GM18498 (cell line): ENCODE measurements at regions not wholly inside any gene's neighbourhood (a gene's known extent, or its start where the extent isn't known, plus 50 kb on each side); places are given as distances from the start of the nearest gene placed in this dataset.

Experiments
- ATAC-seq: cut with Tn5 transposase; IDR thresholded peaks from one replicate; pipeline ENCODE4 v1.9.1; 2021; ENCODE audit warnings: mild to moderate bottlenecking, moderate library complexity; ENCODE audit not compliant: unreplicated experiment

DNA sequence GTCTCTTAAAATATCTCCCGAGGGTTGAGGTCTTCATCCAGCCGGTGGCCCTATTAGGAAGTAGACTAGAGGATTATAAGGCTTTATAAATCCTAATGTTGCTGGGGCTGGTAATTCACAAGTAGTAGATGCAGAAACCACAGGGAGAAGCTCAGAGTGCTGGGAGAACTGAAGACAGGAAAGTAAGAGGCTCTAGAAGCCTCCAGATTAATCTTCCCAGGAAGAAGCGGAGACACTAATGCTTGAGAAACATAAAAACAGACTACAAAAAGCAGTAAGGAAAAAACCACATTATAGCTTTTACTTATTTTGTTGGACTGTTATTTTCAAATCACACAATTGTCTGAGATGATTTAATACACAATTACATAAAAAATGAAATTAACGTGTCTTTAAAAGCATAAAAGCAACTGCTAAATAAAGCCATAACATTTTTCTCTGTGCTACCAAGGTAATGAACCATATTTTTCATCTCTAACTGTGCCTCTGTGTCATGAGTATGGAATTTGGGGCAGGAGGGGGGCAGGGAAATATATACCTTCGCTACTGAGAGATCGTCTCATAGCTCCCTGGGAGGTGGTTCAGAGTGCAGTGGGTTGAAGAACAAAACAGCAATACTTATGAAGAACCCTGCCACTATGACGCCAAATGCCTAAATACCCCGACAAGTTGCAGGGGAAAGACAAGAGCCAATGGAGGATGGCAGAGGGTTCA is 806.2 kb upstream of the WWC1 start:
- no peak for ATAC-seq

DNA sequence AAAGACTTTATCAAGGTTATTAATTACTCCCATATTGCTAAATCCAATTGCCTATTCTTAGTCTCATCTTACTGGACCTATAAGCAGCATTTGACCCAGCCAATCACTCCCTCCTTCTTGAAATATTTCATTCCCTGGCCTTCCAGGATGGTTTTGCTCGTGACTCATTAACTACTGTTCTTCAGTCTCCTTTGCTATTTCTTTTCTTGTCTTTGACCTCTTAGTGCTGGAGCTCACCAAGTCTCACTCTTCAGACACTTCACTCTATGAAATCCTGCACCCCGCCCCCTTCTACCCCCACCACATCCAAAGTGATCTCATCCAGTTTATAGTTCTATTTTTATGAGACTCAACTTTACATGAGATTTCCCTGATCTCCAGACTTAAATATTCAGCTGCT is 803.1 kb upstream of the WWC1 start:
- no peak for ATAC-seq

DNA sequence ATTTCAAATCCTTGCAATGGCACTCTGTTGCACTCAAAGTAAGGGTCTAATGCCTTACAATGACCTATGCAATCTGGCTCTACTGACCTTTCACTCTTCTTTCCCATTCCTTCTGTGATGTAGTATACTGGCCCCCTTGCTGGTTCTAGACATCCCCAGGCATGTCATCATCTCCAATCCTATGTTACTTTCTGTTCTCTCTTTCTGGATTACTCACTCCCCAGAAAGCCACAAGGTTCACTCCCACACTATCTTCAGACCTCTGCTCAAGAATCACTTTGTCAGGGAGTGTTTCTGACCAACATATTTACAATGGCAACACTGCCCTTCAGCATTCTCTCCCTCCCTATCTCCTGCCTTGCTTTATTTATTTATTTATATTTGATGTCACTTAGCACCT is 802.2 kb upstream of the WWC1 start:
- no peak for ATAC-seq

DNA sequence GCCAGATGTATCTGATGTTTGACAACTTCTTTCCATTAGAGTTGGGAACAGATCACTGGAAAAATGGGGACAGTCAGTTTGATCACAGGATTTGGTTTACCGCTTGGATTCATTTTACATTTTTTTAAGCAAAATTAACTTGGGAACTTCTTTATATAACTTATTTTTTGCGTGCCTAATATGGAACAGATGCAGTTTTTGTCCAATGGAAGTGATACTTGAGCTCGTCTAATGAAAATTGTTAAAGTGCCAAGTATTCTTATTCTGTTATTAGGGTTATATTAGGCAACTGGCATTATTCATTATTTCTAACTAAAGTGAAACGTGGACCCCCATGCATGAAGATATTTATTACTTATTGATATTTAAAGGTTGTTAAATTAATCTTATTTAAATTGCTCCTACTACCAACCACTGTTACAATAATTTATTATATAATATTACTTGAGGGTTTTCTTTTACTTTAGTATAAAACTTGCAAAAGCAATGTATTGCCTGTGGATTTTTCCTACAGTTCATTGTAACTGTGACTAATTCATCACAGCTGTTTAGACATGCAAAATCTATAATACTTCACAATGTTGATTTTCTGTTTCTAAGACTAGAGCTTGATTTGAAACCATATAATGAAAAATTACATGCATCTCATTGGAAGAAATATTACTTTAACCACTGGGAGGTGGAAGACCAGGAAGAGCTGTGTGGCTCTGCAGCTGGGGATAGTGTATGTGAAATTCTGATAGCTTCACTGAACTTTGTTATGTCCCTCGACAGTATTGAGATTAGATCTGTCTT is 787.3 kb upstream of the WWC1 start:
- ATAC-seq, result no peak

DNA sequence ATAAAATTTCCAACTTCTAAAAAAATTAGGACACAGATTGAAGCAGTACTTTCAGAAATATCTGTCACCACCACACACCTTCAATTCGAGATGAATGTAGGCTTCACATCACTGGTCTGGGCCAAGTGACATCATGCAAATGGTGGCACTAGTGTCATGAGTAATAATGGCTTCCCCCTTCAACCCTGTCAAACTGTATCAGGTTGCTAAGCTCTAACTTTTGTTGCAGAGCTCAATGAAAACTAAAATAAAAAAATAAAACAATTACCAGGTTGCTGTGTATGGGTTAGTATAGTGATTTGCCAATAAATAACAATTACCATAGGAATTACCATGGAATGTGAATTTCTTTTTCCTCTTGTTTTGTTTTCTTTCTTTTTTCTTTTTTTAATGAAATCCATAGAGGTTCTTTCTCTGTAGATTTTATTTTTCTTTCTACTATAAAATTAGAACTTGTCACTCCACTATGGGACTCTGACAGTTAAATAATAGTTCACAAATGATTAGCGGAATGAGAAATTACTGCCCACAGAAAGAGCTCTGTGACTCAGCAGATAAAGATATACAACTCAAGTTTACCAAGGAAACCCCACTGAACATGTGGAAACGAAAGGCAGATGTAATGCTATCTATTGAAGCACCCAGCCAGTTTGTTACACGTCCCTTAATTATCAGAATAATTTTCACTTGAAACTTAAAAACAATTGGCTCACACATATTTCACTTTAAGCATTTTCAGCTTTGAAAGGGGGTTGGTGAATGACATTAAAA is 783.8 kb upstream of the WWC1 start:
- ATAC-seq, result no peak

DNA sequence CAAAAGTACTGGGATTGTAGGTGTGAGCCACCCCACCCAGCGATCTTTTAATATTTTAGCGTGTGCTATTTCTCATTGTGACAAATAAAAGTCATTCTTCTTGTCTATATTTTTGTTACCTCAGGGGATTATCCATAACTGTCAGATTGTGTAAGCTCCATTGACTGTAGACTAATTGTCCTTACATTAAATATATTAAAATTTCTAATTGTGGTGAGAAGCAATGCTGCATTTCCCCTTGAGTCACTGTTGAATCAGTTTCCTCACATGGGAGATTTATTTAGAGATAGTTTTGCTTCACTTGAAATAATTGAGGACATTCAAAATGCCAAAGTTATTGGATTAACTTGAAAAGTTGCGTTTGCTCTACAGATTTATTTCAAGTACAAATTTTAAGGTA is 782.4 kb upstream of the WWC1 start:
- ATAC-seq, result no peak

DNA sequence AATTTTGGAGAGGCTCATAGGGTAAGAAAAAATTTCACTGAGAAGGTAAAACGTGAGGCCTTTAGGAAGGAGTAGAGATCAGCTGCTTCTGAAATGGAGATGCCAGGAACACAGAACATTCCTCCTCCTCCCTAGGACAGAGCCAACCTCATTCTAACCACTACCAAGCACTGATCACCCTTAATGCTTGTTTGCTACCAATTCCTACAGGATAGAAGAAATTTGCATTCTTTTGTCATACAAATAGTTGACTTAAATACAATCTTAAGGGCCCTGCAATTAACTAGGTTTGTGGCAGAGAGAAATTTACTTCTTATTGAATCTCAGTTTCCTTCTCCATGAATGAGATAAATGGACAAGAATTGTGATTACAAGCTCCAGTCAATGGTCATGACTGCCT is 780.2 kb upstream of the WWC1 start:
- no peak for ATAC-seq

DNA sequence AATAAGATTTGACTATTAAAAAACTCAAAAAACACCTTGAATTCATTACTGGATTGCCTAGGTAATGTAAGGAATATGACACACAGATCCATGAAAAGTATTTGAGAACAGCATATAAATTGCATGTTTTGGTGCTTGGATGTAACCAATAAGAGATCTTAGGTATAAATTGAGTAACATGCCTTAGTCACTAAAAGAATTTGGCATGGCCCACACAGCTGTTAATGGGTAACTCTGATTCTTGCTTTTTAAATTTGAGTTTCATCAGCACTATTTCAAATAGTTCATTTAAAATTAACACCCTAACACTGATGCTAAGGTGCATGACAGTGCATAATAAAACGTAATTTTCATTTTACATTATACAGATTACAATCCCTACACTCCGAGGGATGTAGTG is 779.3 kb upstream of the WWC1 start:
- no peak for ATAC-seq

DNA sequence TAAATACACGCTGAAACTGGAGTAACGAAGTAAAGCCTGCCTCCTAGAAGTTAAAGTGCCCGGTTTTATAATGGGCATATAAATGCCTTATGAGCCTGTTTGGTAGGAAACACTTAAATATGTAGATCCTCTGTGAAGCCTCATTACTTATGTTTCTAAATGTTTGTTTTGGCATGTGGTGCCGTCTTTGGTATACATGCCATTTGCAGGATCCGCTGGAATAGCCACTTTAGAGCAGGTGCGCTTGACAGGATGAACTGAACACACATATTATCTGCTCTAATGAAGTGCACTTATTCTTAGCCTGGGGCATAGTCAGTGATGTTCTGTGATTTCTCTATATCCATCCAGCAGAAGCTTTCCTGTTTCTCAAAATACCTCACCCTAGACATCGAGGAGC is 778.1 kb upstream of the WWC1 start:
- no peak for ATAC-seq

DNA sequence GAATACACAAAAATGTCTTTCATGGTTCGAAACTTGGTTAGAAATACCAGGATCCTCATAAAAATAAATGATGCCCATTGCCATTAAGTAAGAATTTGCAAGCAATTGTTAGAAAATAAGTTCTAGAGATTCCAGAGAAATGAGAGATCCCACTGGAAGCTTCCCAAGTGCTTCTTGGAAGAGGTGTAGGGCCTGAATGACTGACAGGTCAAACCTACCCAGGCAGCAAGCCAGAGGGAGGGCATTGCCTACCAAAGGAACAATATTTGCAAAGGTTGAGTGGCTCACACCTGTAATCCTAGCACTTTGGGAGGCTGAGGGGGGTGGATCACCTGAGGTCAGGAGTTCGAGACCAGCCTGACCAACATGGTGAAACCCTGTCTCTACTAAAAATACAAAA is 777.0 kb upstream of the WWC1 start:
- ATAC-seq, result no peak

DNA sequence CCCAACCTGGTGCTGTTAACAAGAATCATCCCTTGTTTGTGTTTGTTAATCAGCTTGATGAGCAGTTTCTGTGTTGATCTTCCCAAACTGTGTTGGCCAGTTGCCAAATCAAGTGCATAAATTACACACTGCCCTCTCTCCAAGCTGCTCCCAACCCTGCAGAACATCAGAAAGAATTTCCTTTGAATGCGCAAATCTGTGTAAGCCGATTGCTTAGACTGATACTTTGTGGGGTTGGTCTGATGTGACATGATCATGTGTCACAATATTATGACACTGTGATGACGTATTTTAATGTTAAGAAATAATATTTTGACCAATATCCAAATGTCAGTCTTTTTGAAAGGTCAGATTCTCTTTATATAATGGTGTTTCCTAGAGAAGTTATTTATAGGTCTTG is 766.4 kb upstream of the WWC1 start:
- no peak for ATAC-seq

DNA sequence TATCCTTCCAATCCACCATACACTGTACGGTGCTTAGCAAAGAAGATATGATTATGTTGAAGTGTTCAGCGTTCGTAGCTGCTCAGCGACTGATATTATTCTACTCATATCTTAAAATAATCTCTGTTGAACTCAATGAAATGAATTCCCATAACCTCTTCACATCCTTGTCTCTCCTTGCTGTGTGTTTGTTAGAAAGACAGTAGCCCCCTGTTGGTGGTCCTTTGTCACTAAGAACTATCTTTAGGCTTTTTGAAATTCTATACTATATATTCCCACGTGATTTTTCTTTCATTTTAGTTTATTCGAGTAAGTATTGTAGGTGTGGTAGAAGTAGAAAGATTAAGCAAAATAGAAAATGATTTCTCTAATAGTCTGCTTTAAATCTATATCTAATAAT is 762.8 kb upstream of the WWC1 start:
- ATAC-seq, result no peak

DNA sequence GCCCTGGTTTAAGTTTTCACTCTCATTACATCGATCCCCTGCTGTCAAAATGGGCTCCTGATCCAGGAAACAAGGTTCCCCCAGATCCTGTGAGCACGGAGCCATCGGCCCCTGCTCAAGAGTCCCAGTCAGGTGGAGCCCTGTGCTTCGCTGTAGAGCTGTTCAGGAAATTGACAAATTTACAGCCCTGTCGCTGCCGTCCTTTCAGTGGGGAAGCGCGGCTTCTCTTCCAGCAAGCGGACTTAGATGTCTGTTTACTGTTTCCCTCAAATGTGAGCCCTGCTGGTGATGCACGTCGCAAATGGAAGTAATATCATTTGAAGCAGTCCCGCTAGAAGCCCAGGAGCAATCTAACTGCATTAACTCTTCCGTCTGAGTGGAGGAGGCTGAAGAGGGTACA is 760.9 kb upstream of the WWC1 start:
- ATAC-seq, result no peak

DNA sequence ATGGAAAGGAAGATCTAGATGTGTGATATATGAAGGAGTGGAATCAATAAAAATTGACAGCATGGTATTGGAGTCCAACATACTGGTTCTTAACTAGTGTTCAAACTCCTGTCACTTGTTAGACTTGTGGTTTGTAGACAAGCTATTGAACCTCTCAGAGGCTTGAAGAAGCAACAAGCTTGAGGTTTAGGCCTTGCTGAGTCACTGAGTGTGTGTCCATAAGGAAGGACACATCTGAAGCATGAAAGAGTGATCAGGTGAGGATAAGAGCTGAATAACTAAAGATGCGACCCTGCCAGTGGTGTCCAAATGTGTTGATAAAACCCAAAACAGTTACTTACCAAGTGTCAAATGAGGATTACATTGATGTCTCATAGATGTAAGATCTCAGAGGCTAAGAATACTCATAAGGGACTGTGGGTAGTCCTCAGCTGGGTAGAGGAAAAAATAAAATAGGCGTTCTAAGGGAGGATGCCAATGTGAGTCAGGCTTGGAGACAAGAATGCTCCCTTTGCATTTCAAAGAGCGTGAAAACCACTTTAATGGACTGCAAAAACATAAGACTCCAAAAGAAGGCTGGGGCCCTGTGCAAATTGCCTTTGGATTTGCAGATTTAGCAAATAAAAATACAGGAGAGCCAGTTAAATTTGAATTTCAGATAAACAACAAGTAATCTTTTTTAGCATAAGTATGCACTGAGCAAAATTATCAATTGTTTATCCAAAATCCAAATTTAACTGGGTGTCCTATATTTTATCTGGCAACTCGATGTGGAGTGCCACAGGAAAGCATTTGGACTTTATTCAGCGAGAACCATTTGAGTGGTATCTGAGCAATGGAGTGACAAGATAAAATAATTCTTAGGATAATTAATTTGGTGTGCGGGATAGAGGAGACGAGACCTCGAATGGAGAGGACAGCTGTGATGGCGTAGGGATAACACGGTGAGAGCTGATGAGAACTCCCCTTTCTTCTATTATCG is 757.3 kb upstream of the WWC1 start:
- no peak for ATAC-seq

DNA sequence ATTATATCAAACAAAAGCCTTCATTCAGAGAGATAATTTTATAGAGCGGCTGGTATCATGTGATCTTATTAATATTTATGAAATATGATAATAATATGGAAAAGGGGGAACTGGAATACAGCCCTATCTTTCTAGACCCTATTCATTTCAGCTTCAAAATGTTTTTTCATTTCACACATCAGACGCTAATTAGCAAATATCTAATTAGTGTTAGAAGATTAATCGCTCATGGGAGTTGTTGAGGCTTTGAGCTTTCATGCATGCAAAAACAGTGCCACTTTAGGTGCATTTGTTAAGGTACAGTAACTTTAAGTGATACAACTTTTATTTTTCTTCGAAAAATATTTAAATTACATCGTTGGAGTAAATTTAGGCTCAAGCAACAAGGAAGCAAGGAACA is 751.7 kb upstream of the WWC1 start:
- no peak for ATAC-seq

DNA sequence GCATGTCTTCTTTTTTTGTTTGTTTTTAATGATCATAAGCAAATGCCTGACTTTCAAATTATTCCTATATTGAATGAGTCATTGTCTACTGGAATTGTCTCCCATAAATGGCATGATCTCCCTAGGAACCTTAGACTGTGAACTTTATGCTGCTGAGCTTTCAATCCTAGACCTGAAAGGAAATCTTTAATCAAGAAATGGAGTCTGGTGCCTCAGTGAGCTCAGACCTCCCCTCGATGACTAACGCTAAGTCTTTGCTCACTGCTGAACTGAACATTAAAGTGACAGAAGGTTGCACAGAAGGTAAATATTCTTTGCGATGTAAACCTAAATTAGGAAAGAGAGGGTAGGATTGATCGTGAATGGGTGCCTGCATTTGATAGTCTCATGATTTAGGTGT is 745.2 kb upstream of the WWC1 start:
- no peak for ATAC-seq

DNA sequence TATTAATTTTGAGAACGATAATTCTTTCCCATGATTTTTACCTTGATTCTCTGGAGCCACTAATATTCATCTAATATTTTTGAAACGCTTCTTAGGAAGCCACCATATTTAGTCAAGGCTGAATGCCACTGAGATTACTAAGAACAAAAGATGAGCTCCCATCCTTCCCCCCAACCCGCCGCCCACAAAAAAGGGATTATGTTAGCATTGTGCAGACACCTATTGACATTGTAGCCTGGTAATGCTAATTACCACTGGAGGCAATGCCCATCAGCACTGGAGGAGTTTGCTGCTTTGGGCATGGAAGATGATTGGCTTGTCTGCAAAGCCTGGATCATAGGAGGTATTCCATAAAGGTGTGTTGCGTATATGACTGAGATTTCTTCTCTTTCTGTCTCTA is 739.1 kb upstream of the WWC1 start:
- ATAC-seq, result no peak

DNA sequence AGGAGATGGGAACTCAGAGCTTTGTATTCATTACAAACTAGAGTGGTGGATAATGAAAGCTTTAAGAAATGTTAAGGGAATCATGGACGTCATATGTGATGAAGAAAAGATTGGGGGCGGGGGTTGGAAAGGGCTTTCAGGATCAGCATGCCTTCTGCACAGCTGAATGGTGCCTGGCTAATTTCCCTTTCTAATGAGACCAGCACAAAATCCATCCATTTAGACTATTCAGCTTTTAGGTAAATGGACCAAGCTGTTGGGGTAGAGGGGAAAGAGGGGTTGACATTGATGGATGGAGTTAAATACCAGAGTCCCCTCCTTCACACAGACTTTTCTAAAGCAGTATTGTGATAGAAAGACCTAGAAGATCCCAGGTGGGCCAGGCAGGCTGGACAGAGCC is 737.9 kb upstream of the WWC1 start:
- ATAC-seq, result no peak

DNA sequence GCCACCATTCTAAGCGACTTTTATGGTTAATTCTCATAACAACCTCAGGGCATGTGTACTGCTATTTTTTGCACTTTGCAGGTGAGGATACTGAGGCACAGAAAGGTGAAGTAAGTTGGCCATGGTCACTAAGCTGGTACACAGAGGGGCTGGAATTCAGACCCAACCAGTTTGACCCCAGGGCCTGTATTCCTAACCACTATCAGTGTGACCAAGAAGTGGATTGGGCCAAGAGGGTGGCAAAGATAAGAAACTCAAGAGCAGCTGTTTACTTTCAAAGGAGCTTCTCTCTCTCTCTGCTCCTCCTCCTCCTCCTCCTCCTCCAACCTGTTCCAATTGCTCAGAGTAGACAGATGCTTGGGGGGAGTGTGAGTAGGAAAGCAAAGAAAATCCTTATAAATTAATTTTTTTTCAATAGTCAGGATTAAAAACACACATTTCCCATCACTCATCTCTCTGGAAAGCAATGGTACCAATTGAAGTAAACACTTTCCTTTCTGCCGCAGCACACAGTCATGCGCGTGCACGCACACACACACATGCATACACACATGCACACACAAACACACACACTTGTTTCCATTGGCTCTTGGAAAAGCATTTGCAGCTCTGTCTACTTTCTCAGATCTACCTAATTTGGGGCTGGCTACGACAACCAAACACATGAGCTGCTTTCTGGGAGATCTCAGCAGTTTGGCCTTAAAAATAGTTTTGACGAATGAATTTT is 736.7 kb upstream of the WWC1 start:
- no peak for ATAC-seq

DNA sequence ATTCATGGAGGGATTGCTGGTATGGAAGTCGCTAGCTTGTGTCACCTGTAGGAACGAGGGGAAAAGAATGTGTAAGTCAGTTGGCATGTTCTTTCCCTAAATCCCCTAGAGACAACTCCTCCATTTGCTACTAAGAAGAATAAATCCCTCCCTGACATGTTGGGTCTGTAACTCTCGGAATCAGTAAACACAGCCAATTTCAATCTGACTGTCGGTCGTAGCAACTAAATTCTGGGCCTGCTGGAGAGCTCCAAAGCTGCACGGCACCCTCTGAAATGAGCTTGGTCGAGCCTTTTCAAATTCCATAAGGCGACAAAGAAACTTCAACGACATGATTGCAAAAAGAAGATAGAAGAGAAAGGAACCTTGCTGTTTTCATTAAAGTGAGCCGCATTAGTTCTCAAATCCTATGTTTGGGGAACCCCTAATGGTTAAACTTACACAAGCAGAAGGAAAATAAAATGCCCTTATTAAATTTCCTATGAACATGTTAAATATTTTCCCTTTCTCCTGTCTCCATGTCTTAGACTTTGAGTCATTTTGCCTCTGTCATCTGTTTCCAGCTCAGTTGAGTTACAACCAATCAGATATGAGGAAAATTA is 735.8 kb upstream of the WWC1 start:
- no peak for ATAC-seq
